Vagina (tissue), 2 donors: ENCODE measurements at regions not wholly inside any gene's neighbourhood (a gene's known extent, or its start where the extent isn't known, plus 50 kb on each side); places are given as distances from the start of the nearest gene placed in this dataset.

Experiments used
- DNase-seq, 2 donors: peaks; one replicate each; pipeline ENCODE4 v3.0.0-alpha.2; 2017; ENCODE audit errors: extremely low spot score in 2 of 2
- H3K27ac ChIP-seq: fragments of 200-600 bp; sonication (generic); one replicate; pipeline ENCODE4 v1.5.1; 2019
- H3K27me3 ChIP-seq: fragments of 200-600 bp; sonication (generic); one replicate; pipeline ENCODE4 v1.5.1; 2019
- H3K36me3 ChIP-seq, 2 donors: fragments of 200-600 bp; sonication (generic); one replicate each; pipeline ENCODE4 v1.5.1; 2017 to 2019
- H3K4me1 ChIP-seq: fragments of 200-600 bp; sonication (generic); one replicate; pipeline ENCODE4 v1.5.1; 2019
- H3K4me3 ChIP-seq, 2 donors: fragments of 200-600 bp; sonication (generic); 1 replicate in 1 of 2; 2 replicates in 1 of 2; pipeline ENCODE4 v1.5.1; 2016 to 2019
- H3K9me3 ChIP-seq: fragments of 200-600 bp; sonication (generic); one replicate; pipeline ENCODE4 v1.5.1; 2019
- CTCF ChIP-seq, 3 experiments: fragments of 450-650 bp in 2 of 3; fragments of 200-600 bp in 1 of 3; sonication (generic) in 1 of 3; IDR thresholded peaks; one replicate each; pipeline ENCODE4 v1.5.1; 2017 to 2019; ENCODE audit warnings: antibody characterized with exemption in 3 of 3, mild to moderate bottlenecking in 2 of 3, moderate library complexity in 2 of 3
- POLR2A ChIP-seq, 2 donors: fragments of 450-650 bp; IDR thresholded peaks; one replicate each; pipeline ENCODE4 v1.6.1; 2017; ENCODE audit warnings: antibody characterized with exemption in 2 of 2, mild to moderate bottlenecking in 2 of 2, moderate library complexity in 2 of 2
- POLR2AphosphoS5 ChIP-seq, 2 donors: sonication (generic); formaldehyde crosslinking; IDR thresholded peaks; one replicate each; pipeline ENCODE4 v1.9.0; 2017; ENCODE audit warnings: antibody characterized with exemption in 2 of 2, mild to moderate bottlenecking in 2 of 2, low read depth in 1 of 2; ENCODE audit not compliant: insufficient read depth in 1 of 2
- intact Hi-C: fragments of 100-400 bp; cut with DNase I; formaldehyde crosslinking; loops from one replicate; pipeline ENCODE4 v1.15.1; 2023

DNA sequence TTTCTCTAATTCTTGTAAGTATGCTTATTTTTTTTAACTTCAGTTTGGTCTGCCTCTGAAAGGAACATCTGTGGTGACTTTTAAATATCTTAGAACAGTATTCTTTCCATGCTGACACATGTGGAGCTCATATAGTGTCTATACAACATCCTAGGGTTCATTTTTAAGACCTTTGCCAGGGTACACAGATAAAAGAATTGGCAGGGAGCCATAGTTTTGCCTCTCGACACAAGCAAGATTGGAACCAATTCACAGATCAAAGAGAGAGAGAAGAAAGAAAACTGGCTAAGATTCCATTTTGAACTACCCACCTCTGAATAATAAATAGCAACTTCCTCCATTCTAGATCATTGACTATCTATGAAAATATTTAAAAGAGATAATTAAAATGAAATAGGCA lies 142.7 kb upstream of the ST6GAL2 start:
- TF ChIP-seq CTCF (IDR thresholded peaks at IDR 0.05) (no peak), POLR2A (IDR thresholded peaks at IDR 0.05) (no peak), POLR2AphosphoS5 (IDR thresholded peaks at IDR 0.05; ENCODE audit: insufficient read depth in 1 of 2, low read depth in 1 of 2) (no peak)
- intact Hi-C loops, result no loop called here
- no peaks in the 10 kb centered on the region for H3K27me3 ChIP-seq
- no peaks in the 10 kb centered on the region for H3K4me1 ChIP-seq
- no peak overlapping the region for H3K4me3 ChIP-seq
- H3K27ac ChIP-seq, result no peak overlapping the region
- H3K9me3 ChIP-seq, result no peaks in the 10 kb centered on the region
- no peaks in the 10 kb centered on the region for H3K36me3 ChIP-seq
- no peak for DNase-seq

DNA sequence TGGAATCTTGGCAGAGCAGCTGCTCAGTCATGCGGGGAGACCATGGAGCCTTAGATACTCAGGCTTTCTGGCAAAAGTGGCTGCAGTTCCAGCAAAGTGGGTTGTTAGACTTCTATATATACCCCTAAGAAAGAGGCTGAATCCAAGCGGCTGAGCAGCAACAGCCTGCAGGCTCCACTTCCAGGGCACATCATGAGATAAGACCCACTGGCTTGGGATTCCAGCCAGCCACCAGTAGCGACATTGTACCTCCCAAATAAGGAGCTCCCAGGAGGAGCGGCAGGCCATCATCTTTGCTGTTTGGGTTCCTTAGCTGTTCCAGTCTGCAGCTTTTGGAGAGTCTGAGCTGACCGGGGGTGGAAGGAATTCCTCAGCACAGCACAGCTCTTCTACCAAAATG lies 150.3 kb upstream of the ST6GAL2 start:
- Histone ChIP-seq H3K4me1 (no peaks in the 10 kb centered on the region), H3K4me3 (no peak overlapping the region), H3K27me3 (no peaks in the 10 kb centered on the region), H3K36me3 (no peaks in the 10 kb centered on the region), H3K9me3 (no peaks in the 10 kb centered on the region), H3K27ac (no peak overlapping the region)
- TF ChIP-seq POLR2A (IDR thresholded peaks at IDR 0.05), result no peak
- TF ChIP-seq CTCF (IDR thresholded peaks at IDR 0.05), result no peak
- TF ChIP-seq POLR2AphosphoS5 (IDR thresholded peaks at IDR 0.05; ENCODE audit: insufficient read depth in 1 of 2, low read depth in 1 of 2), result no peak
- intact Hi-C loops, result no loop called here
- no peak for DNase-seq

DNA sequence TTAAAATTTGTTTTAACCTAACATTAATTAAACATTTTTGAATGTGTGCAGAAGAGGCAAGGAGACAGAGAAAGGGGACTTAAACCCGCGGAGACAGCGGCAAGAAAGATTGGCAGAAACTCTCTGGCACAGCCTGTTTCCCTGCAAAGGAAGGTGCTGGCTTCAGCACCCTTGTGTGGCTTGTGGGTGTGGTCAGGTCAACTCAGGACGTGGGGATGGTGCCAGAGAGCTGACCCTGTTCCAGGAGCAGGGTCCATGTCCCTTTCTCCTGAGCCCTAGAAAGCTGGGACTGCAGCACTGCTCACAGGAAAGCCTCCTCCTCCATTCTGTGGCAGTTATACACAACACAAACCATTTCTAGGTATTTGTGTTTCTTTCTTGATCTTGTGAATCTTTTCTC lies 176.2 kb upstream of the ST6GAL2 start:
- no peak for TF ChIP-seq POLR2AphosphoS5 (IDR thresholded peaks at IDR 0.05; ENCODE audit: insufficient read depth in 1 of 2, low read depth in 1 of 2)
- TF ChIP-seq CTCF (IDR thresholded peaks at IDR 0.05), result no peak
- no peak for TF ChIP-seq POLR2A (IDR thresholded peaks at IDR 0.05)
- intact Hi-C loops, result no loop called here
- Histone ChIP-seq H3K9me3 (no peaks in the 10 kb centered on the region), H3K4me3 (no peak overlapping the region), H3K4me1 (no peaks in the 10 kb centered on the region), H3K36me3 (no peaks in the 10 kb centered on the region), H3K27ac (no peak overlapping the region), H3K27me3 (no peaks in the 10 kb centered on the region)
- DNase-seq, result no peak

DNA sequence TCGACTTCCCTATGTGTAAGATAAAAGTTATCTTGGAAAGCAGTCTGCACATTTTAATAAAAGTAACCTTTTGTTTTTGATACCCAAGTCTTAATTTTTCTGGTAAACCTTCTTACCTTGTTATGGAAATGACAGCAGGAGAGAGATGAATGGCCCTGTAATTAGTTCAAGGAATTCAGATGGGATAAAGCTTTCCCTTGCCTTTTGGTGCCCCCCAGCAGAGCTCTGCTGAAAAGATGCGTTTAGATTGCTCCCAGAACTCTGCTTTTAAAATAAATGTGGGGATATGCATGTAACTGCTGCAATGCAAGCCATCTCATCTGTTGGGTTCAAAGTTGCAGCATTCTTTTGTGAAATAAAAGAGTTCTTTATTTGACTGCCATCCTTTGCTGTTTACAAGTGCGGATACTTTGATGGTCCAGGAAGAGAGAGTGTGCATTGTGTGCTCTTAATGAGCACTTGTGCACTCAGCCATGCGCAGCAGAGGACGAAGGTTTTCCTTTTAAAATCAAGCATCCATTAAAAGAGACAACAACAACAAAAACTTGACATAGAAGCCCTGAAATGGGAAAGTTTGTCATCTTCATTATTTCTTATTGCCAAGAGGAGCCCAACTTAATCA lies 176.7 kb upstream of the ST6GAL2 start:
- no peak overlapping the region for H3K4me3 ChIP-seq
- TF ChIP-seq CTCF (IDR thresholded peaks at IDR 0.05) (no peak), POLR2A (IDR thresholded peaks at IDR 0.05) (no peak), POLR2AphosphoS5 (IDR thresholded peaks at IDR 0.05; ENCODE audit: insufficient read depth in 1 of 2, low read depth in 1 of 2) (no peak)
- no peaks in the 10 kb centered on the region for H3K9me3 ChIP-seq
- no peaks in the 10 kb centered on the region for H3K4me1 ChIP-seq
- intact Hi-C loops, result no loop called here
- H3K36me3 ChIP-seq, result no peaks in the 10 kb centered on the region
- H3K27ac ChIP-seq, result no peak overlapping the region
- DNase-seq, result no peak
- H3K27me3 ChIP-seq, result no peaks in the 10 kb centered on the region

GRCh38 chr2:107063228-107063627 lies 177.3 kb upstream of the ST6GAL2 start:
- intact Hi-C loops, result no loop called here
- no peak overlapping the region for H3K4me3 ChIP-seq
- TF ChIP-seq POLR2A (IDR thresholded peaks at IDR 0.05) (no peak), CTCF (IDR thresholded peaks at IDR 0.05) (no peak), POLR2AphosphoS5 (IDR thresholded peaks at IDR 0.05; ENCODE audit: insufficient read depth in 1 of 2, low read depth in 1 of 2) (no peak)
- no peaks in the 10 kb centered on the region for H3K36me3 ChIP-seq
- no peak for DNase-seq
- no peak overlapping the region for H3K27ac ChIP-seq
- no peaks in the 10 kb centered on the region for H3K27me3 ChIP-seq
- H3K4me1 ChIP-seq, result no peaks in the 10 kb centered on the region
- no peaks in the 10 kb centered on the region for H3K9me3 ChIP-seq
